GM10266 (cell line): ENCODE measurements at regions not wholly inside any gene's neighbourhood (a gene's known extent, or its start where the extent isn't known, plus 50 kb on each side); places are given as distances from the start of the nearest gene placed in this dataset.

Experiments
- DNase-seq: peaks from one replicate; pipeline ENCODE4 v3.0.0; 2012; ENCODE audit errors: extremely low spot score
- TF ChIP-seq, protein P1 (sequence below): IDR thresholded peaks from 2 replicates; pipeline ENCODE4 v1.5.1; 2012; ENCODE audit warnings: mild to moderate bottlenecking, low read depth; ENCODE audit not compliant: control insufficient read depth, insufficient read depth; ENCODE audit errors: missing control alignments

DNA sequence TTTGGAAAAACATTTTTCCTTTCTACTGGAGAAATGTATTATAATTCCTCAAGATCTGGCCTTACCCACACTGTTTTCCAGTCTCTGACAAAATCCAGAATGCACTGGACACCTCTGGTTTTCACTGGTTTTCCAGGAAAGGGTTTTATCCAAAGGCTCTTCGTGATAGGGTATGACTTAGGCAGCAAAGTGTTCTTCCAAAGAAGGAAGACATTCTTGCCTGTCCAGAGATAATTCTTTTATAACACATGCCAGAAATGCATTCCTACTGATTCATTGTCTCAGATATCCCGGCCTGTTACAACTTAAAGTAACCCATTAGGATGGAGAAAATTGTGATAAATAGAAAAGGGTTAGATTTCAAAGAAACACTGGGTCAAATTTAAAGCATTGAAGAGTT is 2343.1 kb downstream of the PCDH7 start:
- TF ChIP-seq, protein P1, sequence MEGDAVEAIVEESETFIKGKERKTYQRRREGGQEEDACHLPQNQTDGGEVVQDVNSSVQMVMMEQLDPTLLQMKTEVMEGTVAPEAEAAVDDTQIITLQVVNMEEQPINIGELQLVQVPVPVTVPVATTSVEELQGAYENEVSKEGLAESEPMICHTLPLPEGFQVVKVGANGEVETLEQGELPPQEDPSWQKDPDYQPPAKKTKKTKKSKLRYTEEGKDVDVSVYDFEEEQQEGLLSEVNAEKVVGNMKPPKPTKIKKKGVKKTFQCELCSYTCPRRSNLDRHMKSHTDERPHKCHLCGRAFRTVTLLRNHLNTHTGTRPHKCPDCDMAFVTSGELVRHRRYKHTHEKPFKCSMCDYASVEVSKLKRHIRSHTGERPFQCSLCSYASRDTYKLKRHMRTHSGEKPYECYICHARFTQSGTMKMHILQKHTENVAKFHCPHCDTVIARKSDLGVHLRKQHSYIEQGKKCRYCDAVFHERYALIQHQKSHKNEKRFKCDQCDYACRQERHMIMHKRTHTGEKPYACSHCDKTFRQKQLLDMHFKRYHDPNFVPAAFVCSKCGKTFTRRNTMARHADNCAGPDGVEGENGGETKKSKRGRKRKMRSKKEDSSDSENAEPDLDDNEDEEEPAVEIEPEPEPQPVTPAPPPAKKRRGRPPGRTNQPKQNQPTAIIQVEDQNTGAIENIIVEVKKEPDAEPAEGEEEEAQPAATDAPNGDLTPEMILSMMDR, result no peak
- DNase-seq, result no peak

- DNase-seq, result no peak
- TF ChIP-seq, protein P1, result no peak
Observed at GRCh38 chr4:33064238-33064637, 2344.1 kb downstream of the PCDH7 start.

DNA sequence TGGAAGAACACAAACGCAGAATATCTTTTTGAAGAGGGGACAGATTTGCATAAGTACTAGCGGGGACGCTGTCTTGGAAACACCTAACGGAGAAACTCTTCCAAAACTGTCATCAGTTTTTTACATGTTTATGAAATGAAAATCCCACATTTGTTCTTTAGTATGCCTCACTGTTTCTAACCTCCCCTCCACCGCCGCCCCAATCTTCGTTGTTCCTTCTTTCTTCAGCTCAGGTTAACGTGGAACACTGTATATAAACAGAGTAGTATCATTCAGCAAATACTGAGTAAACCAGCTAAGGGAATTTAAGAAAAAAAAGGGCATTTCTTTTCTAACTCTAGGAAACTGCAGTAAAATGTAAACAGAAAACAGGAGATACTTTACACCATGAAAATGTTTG is 2345.6 kb downstream of the PCDH7 start:
- TF ChIP-seq, protein P1, result no peak
- DNase-seq, result no peak

DNA sequence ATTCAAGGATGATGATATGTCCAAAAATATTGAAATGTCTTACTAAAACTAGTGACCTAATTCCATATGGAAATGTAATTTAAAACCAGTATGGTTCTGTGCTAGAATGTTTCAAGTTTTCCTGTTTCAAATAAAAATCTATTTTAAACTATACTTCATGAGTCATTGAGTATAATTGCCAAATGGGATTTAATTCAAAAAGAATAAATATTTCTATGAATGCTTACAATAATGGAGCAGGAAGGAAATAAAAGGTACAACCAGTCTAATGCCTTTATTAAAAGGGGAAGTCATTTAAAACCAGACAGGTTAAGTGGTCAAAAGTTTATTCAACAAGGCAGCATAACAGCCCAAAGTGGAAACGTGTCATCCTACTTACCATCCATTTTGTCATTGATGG is 2347.1 kb downstream of the PCDH7 start:
- TF ChIP-seq, protein P1, result no peak

GRCh38 chr4:33068539-33068938 is 2348.4 kb downstream of the PCDH7 start:
- DNase-seq, result no peak
- TF ChIP-seq, protein P1, result no peak

More for the DNA sequence above, 2347.1 kb downstream of the PCDH7 start:
- DNase-seq, result no peak

DNA sequence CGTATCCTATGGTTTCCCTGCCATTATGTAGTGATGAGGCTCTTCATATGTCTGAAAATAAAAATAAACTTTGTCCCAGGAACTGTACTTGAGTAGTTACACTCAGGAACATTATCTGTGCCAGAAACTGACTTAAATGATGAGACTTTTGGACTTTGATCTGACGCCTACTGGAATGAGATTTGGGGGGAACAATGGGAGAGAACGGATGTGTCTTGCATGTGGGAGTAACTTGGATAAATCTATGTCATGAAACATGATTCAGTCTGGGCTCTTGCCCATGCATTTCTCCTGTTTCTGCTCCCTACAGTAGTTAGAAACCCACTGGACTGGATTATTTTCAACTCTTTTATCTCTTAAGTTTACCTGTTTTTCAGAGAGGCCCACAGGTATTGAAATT is 2351.4 kb downstream of the PCDH7 start:
- no peak for DNase-seq
- TF ChIP-seq, protein P1, result no peak

DNA sequence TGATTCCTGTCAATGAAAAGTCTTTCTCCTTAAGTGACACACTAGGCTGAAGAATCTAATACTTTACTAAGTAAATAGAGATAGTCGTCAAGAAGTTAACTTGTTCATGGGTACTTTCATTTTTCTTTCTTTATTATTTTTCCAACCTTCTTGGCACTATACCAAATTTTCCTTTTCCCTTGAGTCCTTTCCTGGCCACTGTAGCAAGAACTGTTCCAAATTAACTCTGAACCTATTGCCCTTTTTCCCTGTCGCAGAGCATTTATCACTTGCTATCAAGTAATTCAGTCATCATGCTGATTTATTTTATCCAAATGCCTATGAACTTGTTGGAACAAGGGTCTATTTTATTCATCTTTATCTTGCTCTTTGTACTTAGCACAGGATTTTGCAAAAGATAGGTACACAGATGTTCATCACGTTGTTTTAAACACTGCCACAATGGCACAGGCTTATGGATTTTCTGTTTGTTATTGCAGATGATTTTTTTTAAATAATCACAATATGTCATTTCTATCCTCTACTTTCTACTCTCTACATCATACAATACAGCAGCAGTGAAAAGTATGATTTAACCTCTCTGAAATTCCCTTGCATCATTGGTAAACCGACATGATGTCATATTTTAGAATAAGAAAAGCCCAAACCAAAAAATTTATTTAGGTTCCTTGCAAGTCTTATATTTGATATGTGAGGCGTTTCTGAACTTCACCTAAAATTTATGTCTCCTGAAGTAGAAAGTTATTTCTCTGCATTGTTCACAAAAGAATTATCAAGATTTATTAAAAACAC is 2352.3 kb downstream of the PCDH7 start:
- DNase-seq, result no peak
- TF ChIP-seq, protein P1, result no peak
